HCT116 (cell line): ENCODE measurements at regions not wholly inside any gene's neighbourhood (a gene's known extent, or its start where the extent isn't known, plus 50 kb on each side); places are given as distances from the start of the nearest gene placed in this dataset.

Experiments used
- ATAC-seq: fragments of 200-7000 bp; cut with Tn5 transposase; 2 replicates; pipeline ENCODE4 v1.9.1; 2020; ENCODE audit warnings: mild to moderate bottlenecking, moderate library complexity
- BruUV-seq: library from RNA; stranded (reverse); fragments of 400-500 nt; replicated peaks from 2 replicates; lab custom pipeline; 2021; lab: Mats Ljungman, UMichigan
- CTCF ChIA-PET: fragments of 300-600 bp; sonication (Branson Sonifier 250); formaldehyde crosslinking; loops from one replicate; lab custom pipeline; 2021; ENCODE audit warnings: antibody characterized with exemption; lab: Charles Lee
- POLR2A ChIA-PET: fragments of 300-600, 350-600 bp; sonication (Branson Sonifier 250); formaldehyde crosslinking; loops from one replicate; lab custom pipeline; 2021; ENCODE audit warnings: antibody characterized with exemption; lab: Charles Lee
- RAD21 ChIA-PET, 2 experiments: fragments of 300-600 bp; sonication (Branson Sonifier 250); formaldehyde crosslinking; loops; one replicate each; lab custom pipeline; 2023; ENCODE audit warnings: low total read pairs in 2 of 2; ENCODE audit not compliant: uncharacterized antibody in 2 of 2, unreplicated experiment in 2 of 2, low non-redundant PET in 1 of 2; lab: Charles Lee
- DNase-seq: peaks from one replicate; pipeline ENCODE4 v3.0.0-alpha.2; 2010; ENCODE audit warnings: low read depth, low spot score
- H2AFZ ChIP-seq: fragments of 200-600 bp; shearing (Covaris generic), sonication (generic); 2 replicates; pipeline ENCODE4 v1.6.1; 2017; ENCODE audit warnings: low read depth, mixed run types, mixed read lengths, antibody characterized with exemption, low read length; ENCODE audit not compliant: poor library complexity, severe bottlenecking
- H3K27ac ChIP-seq: 2 replicates; pipeline ENCODE4 v1.5.1; 2012; ENCODE audit warnings: low read depth, low read length
- H3K27me3 ChIP-seq: fragments of 200-600 bp; sonication (generic); 2 replicates; pipeline ENCODE4 v1.6.1; 2016; ENCODE audit warnings: mixed run types, low read length, mixed read lengths; ENCODE audit not compliant: insufficient read depth
- H3K36me3 ChIP-seq, 2 experiments: fragments of 200-500 bp in 1 of 2; fragments of 200-600 bp in 1 of 2; sonication (Bioruptor generic) in 1 of 2; sonication (generic) in 1 of 2; 2 replicates each; pipeline versions ENCODE4 v1.5.1 to v1.6.1; 2014 to 2016; ENCODE audit warnings: low read length in 2 of 2, inconsistent platforms in 1 of 2, mixed read lengths in 1 of 2, mixed run types in 1 of 2; ENCODE audit not compliant: insufficient read depth in 2 of 2, control insufficient read depth in 1 of 2
- H3K4me1 ChIP-seq, 2 experiments: fragments of 200-600 bp in 1 of 2; sonication (generic) in 1 of 2; 2 replicates each; pipeline versions ENCODE4 v1.5.1 to v1.6.1; 2012 to 2017; ENCODE audit warnings: low read length in 2 of 2, inconsistent platforms in 1 of 2, mild to moderate bottlenecking in 1 of 2, mixed read lengths in 1 of 2, mixed run types in 1 of 2, moderate library complexity in 1 of 2; ENCODE audit not compliant: insufficient read depth in 2 of 2, control insufficient read depth in 1 of 2
- H3K4me2 ChIP-seq: fragments of 200-600 bp; sonication (generic); 2 replicates; pipeline ENCODE4 v1.6.1; 2017; ENCODE audit warnings: mixed run types, low read length, mixed read lengths
- H3K4me3 ChIP-seq, 2 experiments: fragments of 200-600 bp in 1 of 2; sonication (generic) in 1 of 2; replicated peaks in 1 of 2; 2 replicates each; pipeline ENCODE4 v1.5.1; 2011 to 2016; ENCODE audit warnings: low read length in 2 of 2, control low read depth in 1 of 2, low read depth in 1 of 2, mild to moderate bottlenecking in 1 of 2, mixed read lengths in 1 of 2, mixed run types in 1 of 2
- H3K79me2 ChIP-seq: fragments of 200-600 bp; sonication (generic); 2 replicates; pipeline ENCODE4 v1.6.1; 2017; ENCODE audit warnings: mild to moderate bottlenecking, mixed run types, low read length, moderate library complexity, mixed read lengths; ENCODE audit not compliant: insufficient read depth
- H3K9ac ChIP-seq: fragments of 200-600 bp; sonication (generic); 2 replicates; pipeline ENCODE4 v1.6.1; 2016; ENCODE audit warnings: low read length, mixed read lengths
- H3K9me2 ChIP-seq: fragments of 200-600 bp; sonication (generic), shearing (Covaris generic); 2 replicates; pipeline ENCODE4 v1.6.1; 2017; ENCODE audit warnings: mixed run types, mild to moderate bottlenecking, moderate library complexity; ENCODE audit not compliant: insufficient read depth
- H3K9me3 ChIP-seq, 2 experiments: fragments of 200-500 bp in 1 of 2; fragments of 200-600 bp in 1 of 2; sonication (Bioruptor generic) in 1 of 2; sonication (generic) in 1 of 2; 2 replicates each; pipeline ENCODE4 v1.6.1; 2014 to 2017; ENCODE audit warnings: low read length in 2 of 2, mixed read lengths in 2 of 2, inconsistent platforms in 1 of 2, low read depth in 1 of 2, mild to moderate bottlenecking in 1 of 2, mixed run types in 1 of 2, moderate library complexity in 1 of 2; ENCODE audit not compliant: control insufficient read depth in 1 of 2, insufficient read depth in 1 of 2
- H4K20me1 ChIP-seq: fragments of 200-600 bp; sonication (generic), shearing (Covaris generic); 2 replicates; pipeline ENCODE4 v1.6.1; 2017; ENCODE audit warnings: mixed run types, mild to moderate bottlenecking, moderate library complexity; ENCODE audit not compliant: insufficient read depth
- CBX3 ChIP-seq: IDR thresholded peaks from 2 replicates; pipeline ENCODE4 v1.6.1; 2012; ENCODE audit warnings: low read depth
- CEBPB ChIP-seq: IDR thresholded peaks from 2 replicates; pipeline ENCODE4 v1.6.1; 2012; ENCODE audit warnings: low read depth
- EGR1 ChIP-seq: IDR thresholded peaks from 2 replicates; pipeline ENCODE4 v1.6.1; 2012; ENCODE audit warnings: low read depth
- EZH2 ChIP-seq: fragments of 200-600 bp; sonication (generic); IDR thresholded peaks from 2 replicates; pipeline ENCODE4 v1.6.1; 2017; ENCODE audit warnings: antibody characterized with exemption, mixed run types
- FOSL1 ChIP-seq: IDR thresholded peaks from 2 replicates; pipeline ENCODE4 v1.6.1; 2012; ENCODE audit warnings: low read depth
- JUND ChIP-seq: IDR thresholded peaks from 2 replicates; pipeline ENCODE4 v1.6.1; 2012
- POLR2A ChIP-seq: IDR thresholded peaks from 2 replicates; pipeline ENCODE4 v1.7.0; 2011; ENCODE audit warnings: borderline replicate concordance; ENCODE audit not compliant: insufficient read depth, insufficient read length; ENCODE audit errors: extremely low read depth
- POLR2AphosphoS5 ChIP-seq: IDR thresholded peaks from 2 replicates; pipeline ENCODE4 v1.6.1; 2011; ENCODE audit warnings: mild to moderate bottlenecking, low read depth, low read length, moderate library complexity
- SIN3A ChIP-seq: IDR thresholded peaks from 2 replicates; pipeline ENCODE4 v1.6.1; 2012; ENCODE audit warnings: low read depth
- SP1 ChIP-seq: IDR thresholded peaks from 2 replicates; pipeline ENCODE4 v1.6.1; 2012; ENCODE audit warnings: low read depth
- TCF7L2 ChIP-seq: IDR thresholded peaks from 2 replicates; pipeline ENCODE4 v1.7.0; 2011; ENCODE audit warnings: borderline replicate concordance, inconsistent platforms; ENCODE audit not compliant: insufficient read depth, insufficient read length; ENCODE audit errors: extremely low read depth
- YY1 ChIP-seq: IDR thresholded peaks from 2 replicates; pipeline ENCODE4 v1.6.1; 2011; ENCODE audit warnings: low read length, low read depth, moderate library complexity, mild to moderate bottlenecking; ENCODE audit not compliant: insufficient replicate concordance; ENCODE audit errors: extremely low read depth
- ZNF274 ChIP-seq: fragments of 200-500 bp; sonication (Bioruptor generic); IDR thresholded peaks from 2 replicates; pipeline ENCODE4 v1.6.1; 2014; ENCODE audit warnings: mild to moderate bottlenecking, low read depth, low read length, inconsistent platforms
- intact Hi-C: fragments of 100-400 bp; cut with micrococcal nuclease; formaldehyde crosslinking; loops from 2 replicates; pipeline ENCODE4 v1.10.0; 2022
- TF ChIP-seq, protein P1 (sequence below): IDR thresholded peaks from 2 replicates; pipeline ENCODE4 v1.6.1; 2011; ENCODE audit warnings: mild to moderate bottlenecking, low read length, moderate library complexity; ENCODE audit not compliant: insufficient replicate concordance; ENCODE audit errors: extremely low read depth

DNA sequence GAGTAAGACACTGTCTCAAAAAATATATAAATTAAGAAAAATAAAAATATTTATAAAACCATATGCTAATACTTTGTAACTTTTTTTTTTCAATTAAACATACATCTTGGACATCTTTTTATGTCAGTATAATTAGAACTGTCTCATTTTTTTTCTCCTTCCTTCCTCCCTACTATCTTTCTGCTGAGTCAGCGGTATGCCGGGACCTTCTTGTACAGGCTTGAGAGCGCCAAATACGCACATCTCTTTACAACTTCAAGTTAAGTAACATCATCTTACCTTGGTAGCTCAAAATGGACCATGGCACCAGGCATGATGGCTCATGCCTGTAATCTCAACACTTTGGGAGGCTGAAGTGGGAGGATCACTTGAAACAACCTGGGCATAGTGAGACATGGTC is 153.4 kb downstream of the FAM161A start:
- ChIA-PET CTCF (no interaction called here), POLR2A (no interaction called here)
- H3K79me2 ChIP-seq, result no peaks in the 10 kb centered on the region
- no peak overlapping the region for H2AFZ ChIP-seq
- DNase-seq (no peak), ATAC-seq (no peak)
- H3K9me2 ChIP-seq, result no peaks in the 10 kb centered on the region
- intact Hi-C loops, result no loop called here
- H3K27ac ChIP-seq, result no peak overlapping the region
- no peaks in the 10 kb centered on the region for H3K36me3 ChIP-seq
- H3K4me2 ChIP-seq, result no peak overlapping the region
- no peak overlapping the region for H3K9ac ChIP-seq
- TF ChIP-seq CEBPB, result no peak
- no peak for TF ChIP-seq POLR2AphosphoS5
- no peak for TF ChIP-seq EGR1
- TF ChIP-seq SP1, result no peak
- no peak for TF ChIP-seq YY1
- TF ChIP-seq SIN3A, result no peak
- TF ChIP-seq EZH2, result no peak
- no peak for TF ChIP-seq JUND
- no peak for TF ChIP-seq FOSL1
- TF ChIP-seq POLR2A, result no peak
- no peak for TF ChIP-seq ZNF274
- no peak for TF ChIP-seq CBX3
- TF ChIP-seq, protein P1, sequence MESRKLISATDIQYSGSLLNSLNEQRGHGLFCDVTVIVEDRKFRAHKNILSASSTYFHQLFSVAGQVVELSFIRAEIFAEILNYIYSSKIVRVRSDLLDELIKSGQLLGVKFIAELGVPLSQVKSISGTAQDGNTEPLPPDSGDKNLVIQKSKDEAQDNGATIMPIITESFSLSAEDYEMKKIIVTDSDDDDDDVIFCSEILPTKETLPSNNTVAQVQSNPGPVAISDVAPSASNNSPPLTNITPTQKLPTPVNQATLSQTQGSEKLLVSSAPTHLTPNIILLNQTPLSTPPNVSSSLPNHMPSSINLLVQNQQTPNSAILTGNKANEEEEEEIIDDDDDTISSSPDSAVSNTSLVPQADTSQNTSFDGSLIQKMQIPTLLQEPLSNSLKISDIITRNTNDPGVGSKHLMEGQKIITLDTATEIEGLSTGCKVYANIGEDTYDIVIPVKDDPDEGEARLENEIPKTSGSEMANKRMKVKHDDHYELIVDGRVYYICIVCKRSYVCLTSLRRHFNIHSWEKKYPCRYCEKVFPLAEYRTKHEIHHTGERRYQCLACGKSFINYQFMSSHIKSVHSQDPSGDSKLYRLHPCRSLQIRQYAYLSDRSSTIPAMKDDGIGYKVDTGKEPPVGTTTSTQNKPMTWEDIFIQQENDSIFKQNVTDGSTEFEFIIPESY, result no peak
- no peak for TF ChIP-seq TCF7L2
- TF ChIP-seq, all 23 proteins: peak for 0
- H3K4me3 ChIP-seq, result no peak overlapping the region
- H4K20me1 ChIP-seq, result no peaks in the 10 kb centered on the region
- BruUV-seq, result no TSS peak
- no peaks in the 10 kb centered on the region for H3K9me3 ChIP-seq
- no peaks in the 10 kb centered on the region for H3K4me1 ChIP-seq
- RAD21 ChIA-PET, result no interaction called here
- no peaks in the 10 kb centered on the region for H3K27me3 ChIP-seq
